AG04449 (cell line): ENCODE measurements at regions not wholly inside any gene's neighbourhood (a gene's known extent, or its start where the extent isn't known, plus 50 kb on each side); places are given as distances from the start of the nearest gene placed in this dataset.

Source experiments
- CTCF ChIA-PET: fragments of 350-600 bp; formaldehyde crosslinking; extraction: SDS; loops from one replicate; lab custom pipeline; 2021; ENCODE audit warnings: antibody characterized with exemption; lab: Yijun Ruan, JAX
- POLR2A ChIA-PET: fragments of 400-600, 350-600 bp; formaldehyde crosslinking; extraction: SDS; loops from one replicate; lab custom pipeline; 2020; ENCODE audit warnings: antibody characterized with exemption, inconsistent platforms; lab: Yijun Ruan, JAX
- DNase-seq: peaks from one replicate; pipeline ENCODE4 v3.0.0-alpha.2; 2010; ENCODE audit warnings: low read depth, low spot score
- H3K4me3 ChIP-seq: 2 replicates; pipeline ENCODE4 v1.5.1; 2011; ENCODE audit warnings: low read depth, mild to moderate bottlenecking, control low read depth, low read length
- CTCF ChIP-seq: IDR thresholded peaks from one replicate; pipeline ENCODE4 v1.5.1; 2011; ENCODE audit warnings: mild to moderate bottlenecking, moderate library complexity, low read length, control low read depth, inconsistent platforms; ENCODE audit not compliant: insufficient read depth; ENCODE audit errors: missing control alignments

GRCh38 chr2:204039298-204039838 lies 102.8 kb downstream of the ICOS start:
- CTCF ChIA-PET, result no interaction called here
- no peak for DNase-seq
- POLR2A ChIA-PET, result no interaction called here
- no peak overlapping the region for H3K4me3 ChIP-seq
- TF ChIP-seq CTCF, result no peak

- ChIA-PET CTCF (no interaction called here), POLR2A (no interaction called here)
- DNase-seq, result no peak
- H3K4me3 ChIP-seq, result no peak overlapping the region
- no peak for TF ChIP-seq CTCF
Observed at GRCh38 chr2:204040016-204040415, 103.5 kb downstream of the ICOS start.

GRCh38 chr2:204042401-204042800 lies 105.8 kb downstream of the ICOS start:
- TF ChIP-seq CTCF, result no peak
- POLR2A ChIA-PET, result no interaction called here
- CTCF ChIA-PET, result no interaction called here
- H3K4me3 ChIP-seq, result no peak overlapping the region
- no peak for DNase-seq

GRCh38 chr2:204046145-204046544 lies 109.6 kb downstream of the ICOS start:
- CTCF ChIA-PET, result interaction anchor here (1.5 kb wide), 1 partner anchor 9 kb away, joined by 3 read pairs; no protein-coding TSS in a partner anchor
- DNase-seq, result no peak
- TF ChIP-seq CTCF, result no peak
- H3K4me3 ChIP-seq, result no peak overlapping the region
- POLR2A ChIA-PET, result no interaction called here

GRCh38 chr2:204049635-204050034 lies 113.1 kb downstream of the ICOS start:
- TF ChIP-seq CTCF, result no peak
- H3K4me3 ChIP-seq, result no peak overlapping the region
- no peak for DNase-seq
- ChIA-PET POLR2A (no interaction called here), CTCF (no interaction called here)

GRCh38 chr2:204050681-204051080 lies 114.1 kb downstream of the ICOS start:
- TF ChIP-seq CTCF, result no peak
- ChIA-PET POLR2A (no interaction called here), CTCF (interaction anchor here (1.6 kb wide), 1 partner anchor 27 kb away, joined by 4 read pairs; no protein-coding TSS in a partner anchor)
- H3K4me3 ChIP-seq, result no peak overlapping the region
- DNase-seq, result no peak
